ENCODE measurements at regions not wholly inside any gene's neighbourhood (a gene's known extent, or its start where the extent isn't known, plus 50 kb on each side); places are given as distances from the start of the nearest gene placed in this dataset.

DNA sequence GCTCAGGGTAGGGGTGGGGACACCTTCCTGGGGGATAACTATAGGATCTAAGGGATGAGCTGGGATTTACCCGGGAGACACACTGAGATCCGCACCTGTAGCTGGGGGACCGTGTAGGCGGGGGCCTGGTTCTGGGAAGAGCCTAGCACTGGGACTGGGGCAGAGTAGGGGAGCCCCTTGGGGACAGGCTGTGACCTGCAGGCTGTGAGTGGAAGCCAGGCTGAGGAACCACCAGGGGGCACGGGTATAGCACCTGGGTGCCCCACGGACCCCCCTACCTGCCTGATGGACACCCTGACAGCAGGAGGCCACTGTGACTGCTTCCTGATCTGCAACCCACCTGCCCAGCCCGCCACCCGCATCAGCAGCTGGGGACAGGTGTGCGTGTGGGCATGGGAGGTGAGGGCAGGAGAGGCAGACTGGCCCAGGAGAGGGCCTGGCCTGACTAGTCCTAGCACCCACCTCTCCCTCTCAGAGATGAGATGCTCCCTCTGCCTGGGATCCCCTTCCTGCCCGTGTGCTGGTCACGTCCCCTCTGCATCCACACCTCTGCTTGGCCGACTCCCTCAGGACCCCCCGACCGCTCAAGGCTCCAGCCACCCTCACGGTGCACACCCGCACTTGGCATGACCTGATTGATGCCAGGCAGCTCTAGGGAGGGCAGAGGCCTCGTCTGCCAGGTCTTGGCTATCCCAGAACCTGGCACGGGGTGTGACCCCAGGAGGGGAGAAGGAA, 94.2 kb upstream of the NKX1-1 start:
- TF ChIP-seq, protein P1, sequence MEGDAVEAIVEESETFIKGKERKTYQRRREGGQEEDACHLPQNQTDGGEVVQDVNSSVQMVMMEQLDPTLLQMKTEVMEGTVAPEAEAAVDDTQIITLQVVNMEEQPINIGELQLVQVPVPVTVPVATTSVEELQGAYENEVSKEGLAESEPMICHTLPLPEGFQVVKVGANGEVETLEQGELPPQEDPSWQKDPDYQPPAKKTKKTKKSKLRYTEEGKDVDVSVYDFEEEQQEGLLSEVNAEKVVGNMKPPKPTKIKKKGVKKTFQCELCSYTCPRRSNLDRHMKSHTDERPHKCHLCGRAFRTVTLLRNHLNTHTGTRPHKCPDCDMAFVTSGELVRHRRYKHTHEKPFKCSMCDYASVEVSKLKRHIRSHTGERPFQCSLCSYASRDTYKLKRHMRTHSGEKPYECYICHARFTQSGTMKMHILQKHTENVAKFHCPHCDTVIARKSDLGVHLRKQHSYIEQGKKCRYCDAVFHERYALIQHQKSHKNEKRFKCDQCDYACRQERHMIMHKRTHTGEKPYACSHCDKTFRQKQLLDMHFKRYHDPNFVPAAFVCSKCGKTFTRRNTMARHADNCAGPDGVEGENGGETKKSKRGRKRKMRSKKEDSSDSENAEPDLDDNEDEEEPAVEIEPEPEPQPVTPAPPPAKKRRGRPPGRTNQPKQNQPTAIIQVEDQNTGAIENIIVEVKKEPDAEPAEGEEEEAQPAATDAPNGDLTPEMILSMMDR (IDR thresholded peaks at IDR 0.05), result no peak
- TF ChIP-seq POLR2AphosphoS5 (IDR thresholded peaks at IDR 0.05), result no peak
- no peak for TF ChIP-seq EP300 (IDR thresholded peaks at IDR 0.05; ENCODE audit: low read depth)

Data from transverse colon (tissue), 4 donors.